ENCODE measurements at regions not wholly inside any gene's neighbourhood (a gene's known extent, or its start where the extent isn't known, plus 50 kb on each side); places are given as distances from the start of the nearest gene placed in this dataset.

DNA sequence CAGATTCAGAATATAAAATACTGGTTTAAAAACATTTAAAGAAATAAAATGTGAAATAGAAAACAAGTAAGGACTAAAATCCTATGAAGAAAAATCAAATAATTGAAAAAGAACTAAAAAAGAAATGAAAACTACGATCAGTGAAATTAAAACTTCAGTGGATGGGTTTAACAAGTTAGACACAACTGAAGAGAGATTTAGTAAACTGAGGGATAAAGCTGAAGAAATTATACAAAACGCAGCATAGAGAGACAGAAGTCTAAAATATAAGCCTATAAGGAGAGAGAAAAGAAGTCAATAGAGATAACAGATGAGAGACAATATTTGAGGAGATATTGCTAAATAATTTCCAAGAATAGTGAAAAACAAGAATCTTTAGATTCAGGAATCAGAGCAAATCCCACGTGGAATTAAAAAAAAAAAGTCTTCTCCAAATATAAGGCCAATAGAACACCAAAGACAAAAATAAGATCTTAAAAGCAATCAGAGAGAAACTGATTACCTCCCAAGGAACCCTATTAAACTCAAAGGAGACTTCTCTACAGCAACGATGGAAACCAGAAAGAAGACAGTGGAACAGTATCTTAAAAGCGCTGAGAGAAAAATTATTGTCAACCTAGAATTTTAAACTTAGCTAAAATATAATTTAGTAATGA is 59.6 kb upstream of the ABL1 start:
- TF ChIP-seq, protein P1, sequence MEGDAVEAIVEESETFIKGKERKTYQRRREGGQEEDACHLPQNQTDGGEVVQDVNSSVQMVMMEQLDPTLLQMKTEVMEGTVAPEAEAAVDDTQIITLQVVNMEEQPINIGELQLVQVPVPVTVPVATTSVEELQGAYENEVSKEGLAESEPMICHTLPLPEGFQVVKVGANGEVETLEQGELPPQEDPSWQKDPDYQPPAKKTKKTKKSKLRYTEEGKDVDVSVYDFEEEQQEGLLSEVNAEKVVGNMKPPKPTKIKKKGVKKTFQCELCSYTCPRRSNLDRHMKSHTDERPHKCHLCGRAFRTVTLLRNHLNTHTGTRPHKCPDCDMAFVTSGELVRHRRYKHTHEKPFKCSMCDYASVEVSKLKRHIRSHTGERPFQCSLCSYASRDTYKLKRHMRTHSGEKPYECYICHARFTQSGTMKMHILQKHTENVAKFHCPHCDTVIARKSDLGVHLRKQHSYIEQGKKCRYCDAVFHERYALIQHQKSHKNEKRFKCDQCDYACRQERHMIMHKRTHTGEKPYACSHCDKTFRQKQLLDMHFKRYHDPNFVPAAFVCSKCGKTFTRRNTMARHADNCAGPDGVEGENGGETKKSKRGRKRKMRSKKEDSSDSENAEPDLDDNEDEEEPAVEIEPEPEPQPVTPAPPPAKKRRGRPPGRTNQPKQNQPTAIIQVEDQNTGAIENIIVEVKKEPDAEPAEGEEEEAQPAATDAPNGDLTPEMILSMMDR (IDR thresholded peaks at IDR 0.05; ENCODE audit: insufficient read depth, low read length, poor library complexity, severe bottlenecking) = no peak
- TF ChIP-seq EZH2phosphoT487 (conservative IDR thresholded peaks at IDR 0.05; ENCODE audit: low read length) = no peak

Data from SU-DHL-6 (cell line).